ENCODE measurements at regions not wholly inside any gene's neighbourhood (a gene's known extent, or its start where the extent isn't known, plus 50 kb on each side); places are given as distances from the start of the nearest gene placed in this dataset.

DNA sequence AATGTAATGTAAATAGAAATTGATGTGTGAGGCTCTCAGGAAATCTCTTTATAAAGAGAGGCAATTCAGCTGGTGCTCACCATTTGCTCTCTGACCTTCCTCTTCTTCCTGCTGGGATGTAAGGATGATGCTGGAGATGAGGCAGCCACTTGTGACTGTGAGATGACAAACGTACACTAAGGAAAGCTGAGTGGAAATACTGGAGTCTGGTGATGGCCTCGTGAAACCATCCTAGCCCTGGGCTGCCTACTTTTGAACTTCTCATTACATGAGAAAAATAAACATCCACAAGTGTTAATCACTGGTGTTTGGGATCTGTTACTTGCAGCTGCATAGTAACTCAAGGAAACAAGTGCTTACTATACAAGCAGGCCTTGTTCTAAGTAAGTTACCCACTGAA is 114.9 kb upstream of the NHSL1 start:
- Histone ChIP-seq H3K36me3 (ENCODE audit: control insufficient read depth in 2 of 2, insufficient read depth in 2 of 2, low read length in 1 of 2) (no peaks in the 10 kb centered on the region), H3K4me1 (ENCODE audit: control insufficient read depth in 2 of 2, insufficient read depth in 2 of 2, low read length in 2 of 2) (no peaks in the 10 kb centered on the region), H3K4me3 (ENCODE audit: low read length in 2 of 2) (no peak overlapping the region), H3K9me3 (ENCODE audit: control insufficient read depth in 2 of 2, insufficient read depth in 1 of 2, low read length in 1 of 2) (no peaks in the 10 kb centered on the region), H3K27me3 (ENCODE audit: control insufficient read depth in 2 of 2, insufficient read depth in 1 of 2, low read length in 1 of 2) (no peaks in the 10 kb centered on the region), H3K27ac (ENCODE audit: low read depth in 1 of 2, low read length in 1 of 2) (no peak overlapping the region)
- 96% methylated on average over 2 of the region's 2 CpGs for WGBS
- no peak for DNase-seq (ENCODE audit: low read depth in 6 of 9, low spot score in 9 of 9)

DNA sequence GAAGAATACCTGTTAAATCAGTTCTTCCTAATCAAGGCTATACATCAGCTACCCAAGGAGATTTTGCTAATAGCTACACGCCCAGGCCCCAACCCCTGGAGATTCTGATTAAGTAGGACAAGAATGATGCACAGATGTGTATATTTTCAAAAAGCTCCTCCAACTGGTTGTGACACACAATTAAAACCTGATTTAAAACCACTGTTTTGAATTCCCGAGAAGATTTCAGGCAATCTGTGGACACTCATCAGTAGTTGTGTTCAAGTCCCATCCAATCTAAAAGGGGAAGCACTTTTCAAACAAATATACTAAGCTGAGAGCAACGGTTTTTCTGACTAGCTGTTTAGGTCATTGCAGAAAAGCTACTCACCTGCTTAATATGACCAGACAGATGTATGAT is 118.9 kb upstream of the NHSL1 start:
- H3K27ac ChIP-seq (ENCODE audit: low read depth in 1 of 2, low read length in 1 of 2): no peak overlapping the region
- no peaks in the 10 kb centered on the region for H3K9me3 ChIP-seq (ENCODE audit: control insufficient read depth in 2 of 2, insufficient read depth in 1 of 2, low read length in 1 of 2)
- no peaks in the 10 kb centered on the region for H3K36me3 ChIP-seq (ENCODE audit: control insufficient read depth in 2 of 2, insufficient read depth in 2 of 2, low read length in 1 of 2)
- no peaks in the 10 kb centered on the region for H3K4me1 ChIP-seq (ENCODE audit: control insufficient read depth in 2 of 2, insufficient read depth in 2 of 2, low read length in 2 of 2)
- no peak for DNase-seq (ENCODE audit: low read depth in 6 of 9, low spot score in 9 of 9)
- H3K4me3 ChIP-seq (ENCODE audit: low read length in 2 of 2): no peak overlapping the region
- 88% methylated on average over 3 of the region's 3 CpGs for WGBS
- H3K27me3 ChIP-seq (ENCODE audit: control insufficient read depth in 2 of 2, insufficient read depth in 1 of 2, low read length in 1 of 2): no peaks in the 10 kb centered on the region

DNA sequence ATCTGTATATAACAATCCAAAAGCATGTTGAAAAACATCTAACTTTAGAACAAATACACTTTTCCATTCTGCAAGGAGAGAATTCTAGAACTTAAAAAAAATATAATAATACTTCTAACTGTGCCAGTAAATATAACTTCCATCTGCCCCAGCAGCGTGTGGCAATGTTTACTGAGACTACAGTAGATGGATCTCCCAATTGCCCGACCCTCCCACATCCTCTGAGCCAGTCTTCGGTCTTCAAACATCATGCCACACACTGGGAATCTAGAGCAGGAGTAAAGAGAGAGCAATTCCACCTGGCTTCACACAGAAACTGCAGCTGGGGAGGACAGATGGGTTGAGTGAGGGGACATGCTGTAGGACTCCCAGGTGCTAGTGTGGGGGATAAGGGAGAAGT is 121.3 kb upstream of the NHSL1 start:
- H3K9me3 ChIP-seq (ENCODE audit: control insufficient read depth in 2 of 2, insufficient read depth in 1 of 2, low read length in 1 of 2): no peaks in the 10 kb centered on the region
- 99% methylated on average over 3 of the region's 3 CpGs for WGBS
- no peak for DNase-seq (ENCODE audit: low read depth in 6 of 9, low spot score in 9 of 9)

DNA sequence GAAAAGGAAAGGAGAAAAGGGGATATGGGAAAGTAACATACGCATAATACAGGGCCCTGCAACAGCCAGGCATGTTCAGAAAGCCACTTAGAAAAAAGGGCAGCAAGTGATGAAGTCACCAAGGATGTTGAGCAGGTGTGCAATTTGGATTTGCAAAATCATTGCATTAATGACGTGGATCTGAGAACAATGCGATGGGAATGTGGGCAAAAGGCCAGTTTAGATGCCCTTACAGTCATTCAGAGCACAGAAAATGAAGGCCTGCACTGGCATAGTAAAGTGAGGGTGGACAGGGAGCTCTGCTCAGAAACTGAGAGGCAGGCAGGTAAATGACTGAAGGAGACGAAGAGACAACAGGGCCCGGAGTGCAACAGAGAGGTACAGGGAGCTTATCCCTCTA is 123.7 kb upstream of the NHSL1 start:
- Histone ChIP-seq H3K36me3 (ENCODE audit: control insufficient read depth in 2 of 2, insufficient read depth in 2 of 2, low read length in 1 of 2) (no peaks in the 10 kb centered on the region), H3K4me1 (ENCODE audit: control insufficient read depth in 2 of 2, insufficient read depth in 2 of 2, low read length in 2 of 2) (no peaks in the 10 kb centered on the region), H3K27me3 (ENCODE audit: control insufficient read depth in 2 of 2, insufficient read depth in 1 of 2, low read length in 1 of 2) (no peaks in the 10 kb centered on the region), H3K27ac (ENCODE audit: low read depth in 1 of 2, low read length in 1 of 2) (no peak overlapping the region), H3K4me3 (ENCODE audit: low read length in 2 of 2) (no peak overlapping the region), H3K9me3 (ENCODE audit: control insufficient read depth in 2 of 2, insufficient read depth in 1 of 2, low read length in 1 of 2) (no peaks in the 10 kb centered on the region)
- DNase-seq (ENCODE audit: low read depth in 6 of 9, low spot score in 9 of 9): no peak
- 98% methylated on average over 5 of the region's 5 CpGs for WGBS

More for the DNA sequence above, 121.3 kb upstream of the NHSL1 start:
- no peak overlapping the region for H3K4me3 ChIP-seq (ENCODE audit: low read length in 2 of 2)
- H3K4me1 ChIP-seq (ENCODE audit: control insufficient read depth in 2 of 2, insufficient read depth in 2 of 2, low read length in 2 of 2): no peaks in the 10 kb centered on the region
- no peaks in the 10 kb centered on the region for H3K36me3 ChIP-seq (ENCODE audit: control insufficient read depth in 2 of 2, insufficient read depth in 2 of 2, low read length in 1 of 2)
- H3K27ac ChIP-seq (ENCODE audit: low read depth in 1 of 2, low read length in 1 of 2): no peak overlapping the region
- H3K27me3 ChIP-seq (ENCODE audit: control insufficient read depth in 2 of 2, insufficient read depth in 1 of 2, low read length in 1 of 2): no peaks in the 10 kb centered on the region

DNA sequence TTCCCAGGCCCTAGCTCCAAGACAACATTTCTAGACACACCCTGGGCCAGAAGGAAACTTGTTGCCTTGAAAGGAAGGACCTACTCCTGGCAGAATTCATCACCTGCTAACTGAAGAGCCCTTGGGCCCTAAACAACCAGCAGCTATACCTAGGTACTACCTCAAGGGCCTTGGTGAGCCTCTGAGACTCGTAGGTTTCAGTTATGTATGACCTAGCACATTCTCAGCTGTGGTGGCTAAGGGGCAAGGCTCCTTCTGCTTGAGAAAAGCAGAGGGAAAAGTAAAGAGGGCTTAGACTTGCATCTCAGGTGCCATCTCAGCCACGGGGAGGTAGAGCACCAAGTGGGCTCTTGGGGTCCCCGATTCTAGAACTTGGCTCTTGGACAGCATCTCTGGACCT is 132.3 kb upstream of the NHSL1 start:
- Histone ChIP-seq H3K36me3 (ENCODE audit: control insufficient read depth in 2 of 2, insufficient read depth in 2 of 2, low read length in 1 of 2) (no peaks in the 10 kb centered on the region), H3K4me1 (ENCODE audit: control insufficient read depth in 2 of 2, insufficient read depth in 2 of 2, low read length in 2 of 2) (no peaks in the 10 kb centered on the region), H3K27ac (ENCODE audit: low read depth in 1 of 2, low read length in 1 of 2) (no peak overlapping the region), H3K27me3 (ENCODE audit: control insufficient read depth in 2 of 2, insufficient read depth in 1 of 2, low read length in 1 of 2) (no peaks in the 10 kb centered on the region), H3K4me3 (ENCODE audit: low read length in 2 of 2) (no peak overlapping the region), H3K9me3 (ENCODE audit: control insufficient read depth in 2 of 2, insufficient read depth in 1 of 2, low read length in 1 of 2) (no peaks in the 10 kb centered on the region)
- 97% methylated on average over 3 of the region's 3 CpGs for WGBS
- no peak for DNase-seq (ENCODE audit: low read depth in 6 of 9, low spot score in 9 of 9)

DNA sequence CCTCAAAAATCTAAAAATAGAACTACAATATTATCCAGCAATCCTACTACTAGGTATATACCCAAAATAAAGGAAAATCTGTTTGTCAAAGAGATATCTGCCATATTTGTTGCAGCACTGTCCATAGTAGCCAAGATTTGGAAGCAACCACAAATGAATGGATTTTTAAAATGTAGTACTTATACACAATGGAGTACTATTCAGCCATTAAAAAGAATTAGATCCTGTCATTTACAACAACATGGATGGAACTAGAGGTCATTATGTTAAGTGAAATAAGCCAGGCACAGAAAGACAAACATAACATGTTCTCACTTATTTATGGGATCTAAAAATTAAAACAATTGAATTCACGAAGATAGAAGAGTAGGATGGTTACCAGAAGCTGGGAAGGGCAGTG is 135.7 kb upstream of the CCDC28A start:
- H3K9me3 ChIP-seq (ENCODE audit: control insufficient read depth in 2 of 2, insufficient read depth in 1 of 2, low read length in 1 of 2): no peaks in the 10 kb centered on the region
- H3K4me3 ChIP-seq (ENCODE audit: low read length in 2 of 2): no peak overlapping the region
- no peaks in the 10 kb centered on the region for H3K27me3 ChIP-seq (ENCODE audit: control insufficient read depth in 2 of 2, insufficient read depth in 1 of 2, low read length in 1 of 2)
- no peak overlapping the region for H3K27ac ChIP-seq (ENCODE audit: low read depth in 1 of 2, low read length in 1 of 2)
- H3K36me3 ChIP-seq (ENCODE audit: control insufficient read depth in 2 of 2, insufficient read depth in 2 of 2, low read length in 1 of 2): no peaks in the 10 kb centered on the region
- H3K4me1 ChIP-seq (ENCODE audit: control insufficient read depth in 2 of 2, insufficient read depth in 2 of 2, low read length in 2 of 2): no peaks in the 10 kb centered on the region
- no peak for DNase-seq (ENCODE audit: low read depth in 6 of 9, low spot score in 9 of 9)
- WGBS: 96% methylated on average over 1 of the region's 1 CpG

DNA sequence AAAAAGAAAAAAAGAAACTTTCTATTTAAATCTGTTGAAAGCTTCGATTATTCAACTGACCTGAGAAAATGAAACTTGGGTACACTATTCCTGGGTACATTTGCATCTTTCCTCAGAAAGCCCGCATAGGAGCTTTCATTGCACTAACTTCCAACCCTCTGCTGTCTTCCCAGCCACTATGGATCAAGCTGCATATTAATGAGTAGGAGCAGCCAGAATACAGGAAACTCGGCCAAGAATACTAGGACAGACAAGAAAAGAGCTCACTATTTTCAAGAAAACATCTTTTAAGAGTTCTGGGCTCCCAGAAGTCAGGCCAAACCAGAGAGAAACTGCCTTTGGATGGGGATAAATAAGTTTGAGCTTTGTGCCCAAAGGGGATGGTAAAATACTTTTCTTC is 135.0 kb upstream of the CCDC28A start:
- H3K4me3 ChIP-seq (ENCODE audit: low read length in 2 of 2): no peak overlapping the region
- no peaks in the 10 kb centered on the region for H3K4me1 ChIP-seq (ENCODE audit: control insufficient read depth in 2 of 2, insufficient read depth in 2 of 2, low read length in 2 of 2)
- no peaks in the 10 kb centered on the region for H3K9me3 ChIP-seq (ENCODE audit: control insufficient read depth in 2 of 2, insufficient read depth in 1 of 2, low read length in 1 of 2)
- H3K27me3 ChIP-seq (ENCODE audit: control insufficient read depth in 2 of 2, insufficient read depth in 1 of 2, low read length in 1 of 2): no peaks in the 10 kb centered on the region
- no peak for DNase-seq (ENCODE audit: low read depth in 6 of 9, low spot score in 9 of 9)
- no peak overlapping the region for H3K27ac ChIP-seq (ENCODE audit: low read depth in 1 of 2, low read length in 1 of 2)
- 94% methylated on average over 3 of the region's 3 CpGs for WGBS
- H3K36me3 ChIP-seq (ENCODE audit: control insufficient read depth in 2 of 2, insufficient read depth in 2 of 2, low read length in 1 of 2): no peaks in the 10 kb centered on the region

DNA sequence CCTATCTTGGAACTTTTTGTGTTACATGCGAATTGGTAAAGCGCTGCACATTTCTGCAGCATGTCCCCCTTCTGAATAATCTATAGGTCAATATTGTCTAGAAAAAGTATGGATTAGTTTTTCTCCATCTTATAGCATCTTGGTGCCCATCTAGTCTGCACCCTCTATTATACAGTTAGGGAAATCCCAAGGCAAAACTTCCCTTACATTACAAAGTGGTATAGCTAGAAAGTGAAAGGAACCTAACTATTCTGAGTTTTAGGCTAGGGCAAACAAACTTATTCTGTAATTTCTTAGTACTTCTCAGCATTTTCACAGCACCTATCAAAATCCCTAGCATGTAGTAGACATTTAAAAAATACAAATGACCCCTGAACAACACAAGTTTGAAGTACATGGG is 133.5 kb upstream of the CCDC28A start:
- 98% methylated on average over 2 of the region's 2 CpGs for WGBS
- Histone ChIP-seq H3K9me3 (ENCODE audit: control insufficient read depth in 2 of 2, insufficient read depth in 1 of 2, low read length in 1 of 2) (no peaks in the 10 kb centered on the region), H3K27ac (ENCODE audit: low read depth in 1 of 2, low read length in 1 of 2) (no peak overlapping the region), H3K27me3 (ENCODE audit: control insufficient read depth in 2 of 2, insufficient read depth in 1 of 2, low read length in 1 of 2) (no peaks in the 10 kb centered on the region), H3K4me3 (ENCODE audit: low read length in 2 of 2) (no peak overlapping the region), H3K36me3 (ENCODE audit: control insufficient read depth in 2 of 2, insufficient read depth in 2 of 2, low read length in 1 of 2) (no peaks in the 10 kb centered on the region), H3K4me1 (ENCODE audit: control insufficient read depth in 2 of 2, insufficient read depth in 2 of 2, low read length in 2 of 2) (no peaks in the 10 kb centered on the region)
- no peak for DNase-seq (ENCODE audit: low read depth in 6 of 9, low spot score in 9 of 9)

DNA sequence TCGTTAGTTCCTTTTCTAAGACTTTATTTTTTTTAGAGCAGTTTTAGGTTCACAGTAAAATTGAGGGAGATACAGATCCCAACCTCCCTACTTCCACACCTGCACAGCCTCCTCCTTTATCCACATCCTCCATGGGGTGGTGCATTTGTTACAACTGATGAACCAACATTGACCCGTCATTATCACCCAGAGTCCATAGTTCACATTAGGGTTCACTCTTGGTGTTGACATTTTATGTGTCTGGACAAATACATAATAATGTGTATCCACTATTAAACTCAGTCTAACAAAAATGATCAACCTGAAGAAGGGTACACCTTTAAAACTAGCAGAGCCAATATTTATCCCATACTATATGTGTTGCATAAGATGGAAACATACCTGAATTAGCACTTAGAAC is 130.4 kb upstream of the CCDC28A start:
- Histone ChIP-seq H3K4me3 (ENCODE audit: low read length in 2 of 2) (no peak overlapping the region), H3K36me3 (ENCODE audit: control insufficient read depth in 2 of 2, insufficient read depth in 2 of 2, low read length in 1 of 2) (no peaks in the 10 kb centered on the region), H3K27me3 (ENCODE audit: control insufficient read depth in 2 of 2, insufficient read depth in 1 of 2, low read length in 1 of 2) (no peaks in the 10 kb centered on the region), H3K9me3 (ENCODE audit: control insufficient read depth in 2 of 2, insufficient read depth in 1 of 2, low read length in 1 of 2) (no peaks in the 10 kb centered on the region), H3K4me1 (ENCODE audit: control insufficient read depth in 2 of 2, insufficient read depth in 2 of 2, low read length in 2 of 2) (no peaks in the 10 kb centered on the region), H3K27ac (ENCODE audit: low read depth in 1 of 2, low read length in 1 of 2) (no peak overlapping the region)
- WGBS: 100% methylated on average over 2 of the region's 2 CpGs
- DNase-seq (ENCODE audit: low read depth in 6 of 9, low spot score in 9 of 9): no peak

DNA sequence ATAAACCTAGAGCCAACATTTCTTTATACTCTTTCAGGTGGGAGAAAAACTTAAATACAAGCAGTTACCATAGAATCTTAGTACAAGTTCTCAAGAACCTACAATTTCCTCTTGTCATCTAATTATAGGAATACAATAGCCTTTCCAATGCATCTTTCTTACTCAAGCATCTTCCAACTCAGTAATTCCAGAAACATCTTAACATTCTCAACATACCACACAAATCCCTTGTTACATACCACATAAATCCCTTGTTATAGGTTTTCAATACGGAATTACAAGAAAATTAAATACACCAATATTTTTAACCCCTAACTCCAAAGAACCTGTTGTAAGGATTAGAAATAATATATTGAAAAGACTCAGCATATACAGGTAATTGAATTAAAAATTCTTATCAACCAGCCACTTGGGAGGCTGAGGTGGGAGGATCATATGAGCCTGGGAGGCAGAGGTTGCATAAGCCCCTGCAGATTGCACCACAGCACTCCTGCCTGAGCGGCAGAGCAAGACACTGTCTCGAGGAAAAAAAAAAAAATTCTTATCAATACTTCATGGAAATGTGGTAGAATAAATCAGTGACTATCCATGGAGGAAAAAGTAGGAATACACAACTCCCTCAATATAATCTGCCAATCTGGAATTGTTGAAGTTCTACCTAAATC is 127.5 kb upstream of the CCDC28A start:
- no peaks in the 10 kb centered on the region for H3K9me3 ChIP-seq (ENCODE audit: control insufficient read depth in 2 of 2, insufficient read depth in 1 of 2, low read length in 1 of 2)
- WGBS: 96% methylated on average over 3 of the region's 3 CpGs
- DNase-seq (ENCODE audit: low read depth in 6 of 9, low spot score in 9 of 9): no peak

More for the DNA sequence above, 127.5 kb upstream of the CCDC28A start:
- Histone ChIP-seq H3K27ac (ENCODE audit: low read depth in 1 of 2, low read length in 1 of 2) (no peak overlapping the region), H3K36me3 (ENCODE audit: control insufficient read depth in 2 of 2, insufficient read depth in 2 of 2, low read length in 1 of 2) (no peaks in the 10 kb centered on the region), H3K4me1 (ENCODE audit: control insufficient read depth in 2 of 2, insufficient read depth in 2 of 2, low read length in 2 of 2) (no peaks in the 10 kb centered on the region), H3K4me3 (ENCODE audit: low read length in 2 of 2) (no peak overlapping the region), H3K27me3 (ENCODE audit: control insufficient read depth in 2 of 2, insufficient read depth in 1 of 2, low read length in 1 of 2) (no peaks in the 10 kb centered on the region)

Data from thymus (tissue), 11 donors.